ENCODE measurements at regions not wholly inside any gene's neighbourhood (a gene's known extent, or its start where the extent isn't known, plus 50 kb on each side); places are given as distances from the start of the nearest gene placed in this dataset.

- DNase-seq (ENCODE audit: low read depth) = no peak
These were observed 208.7 kb downstream of the MED10 start for GRCh38 chr5:6169660-6170059.

GRCh38 chr5:6166698-6167394 is 211.5 kb downstream of the MED10 start:
- DNase-seq (ENCODE audit: low read depth) = no peak

- DNase-seq (ENCODE audit: low read depth) = no peak
These were observed 214.4 kb downstream of the MED10 start for GRCh38 chr5:6163913-6164312.

- DNase-seq (ENCODE audit: low read depth) = no peak
These were observed 216.2 kb downstream of the MED10 start for GRCh38 chr5:6162175-6162574.

GRCh38 chr5:6161257-6161656 is 217.1 kb downstream of the MED10 start:
- peak; percentile 14 for DNase-seq (ENCODE audit: low read depth)

GRCh38 chr5:6159832-6160430 is 218.4 kb downstream of the MED10 start:
- DNase-seq (ENCODE audit: low read depth) = no peak

- DNase-seq (ENCODE audit: low read depth) = peak; percentile 67
These were observed 219.1 kb downstream of the MED10 start for GRCh38 chr5:6158974-6159831.

- DNase-seq (ENCODE audit: low read depth) = no peak
These were observed 224.1 kb downstream of the MED10 start for GRCh38 chr5:6154216-6154615.

- DNase-seq (ENCODE audit: low read depth) = no peak
These were observed 232.1 kb downstream of the MED10 start for GRCh38 chr5:6146271-6146670.

GRCh38 chr5:6145616-6146237 is 232.6 kb downstream of the MED10 start:
- DNase-seq (ENCODE audit: low read depth) = no peak

GRCh38 chr5:6143523-6143922 is 234.8 kb downstream of the MED10 start:
- DNase-seq (ENCODE audit: low read depth) = no peak

GRCh38 chr5:6142353-6142752 is 236.0 kb downstream of the MED10 start:
- DNase-seq (ENCODE audit: low read depth) = no peak

GRCh38 chr5:6140219-6140618 is 238.1 kb downstream of the MED10 start:
- no peak for DNase-seq (ENCODE audit: low read depth)

GRCh38 chr5:6135977-6136376 is 242.4 kb downstream of the MED10 start:
- no peak for DNase-seq (ENCODE audit: low read depth)

- no peak for DNase-seq (ENCODE audit: low read depth)
These were observed 244.1 kb downstream of the MED10 start for GRCh38 chr5:6134281-6134680.

- no peak for DNase-seq (ENCODE audit: low read depth)
These were observed 252.6 kb downstream of the MED10 start for GRCh38 chr5:6125781-6126180.

- DNase-seq (ENCODE audit: low read depth) = no peak
These were observed 259.7 kb downstream of the MED10 start for GRCh38 chr5:6118691-6119090.

GRCh38 chr5:6117212-6117611 is 261.1 kb downstream of the MED10 start:
- DNase-seq (ENCODE audit: low read depth) = no peak

- DNase-seq (ENCODE audit: low read depth) = no peak
These were observed 262.5 kb downstream of the MED10 start for GRCh38 chr5:6115852-6116251.

- DNase-seq (ENCODE audit: low read depth) = no peak
These were observed 265.8 kb downstream of the MED10 start for GRCh38 chr5:6112538-6112937.

- no peak for DNase-seq (ENCODE audit: low read depth)
These were observed 266.2 kb downstream of the MED10 start for GRCh38 chr5:6112125-6112524.

GRCh38 chr5:6111131-6111530 is 267.2 kb downstream of the MED10 start:
- no peak for DNase-seq (ENCODE audit: low read depth)

All from RPMI7951 (cell line).